IMR-90 (cell line): ENCODE measurements at regions not wholly inside any gene's neighbourhood (a gene's known extent, or its start where the extent isn't known, plus 50 kb on each side); places are given as distances from the start of the nearest gene placed in this dataset.

Experiments
- ATAC-seq: fragments of 200-7000 bp; cut with Tn5 transposase; 2 replicates; pipeline ENCODE4 v1.9.1; 2020; ENCODE audit warnings: low read depth, mild to moderate bottlenecking, moderate library complexity
- BruUV-seq: library from RNA; stranded (reverse); fragments of 400-500 nt; replicated peaks from 2 replicates; lab custom pipeline; 2021; lab: Mats Ljungman, UMichigan
- CTCF ChIA-PET: fragments of 300-600 bp; formaldehyde crosslinking; extraction: SDS; loops from one replicate; lab custom pipeline; 2021; ENCODE audit warnings: antibody characterized with exemption; lab: Yijun Ruan, JAX
- POLR2A ChIA-PET: fragments of 300-600 bp; sonication (Branson Sonifier 250); formaldehyde crosslinking; loops from one replicate; lab custom pipeline; 2022; ENCODE audit warnings: antibody characterized with exemption; ENCODE audit not compliant: unreplicated experiment; lab: Charles Lee
- DNase-seq: peaks from one replicate; pipeline ENCODE4 v3.0.0; 2013
- H2AFZ ChIP-seq: replicated peaks from 2 replicates; pipeline ENCODE3; 2013; ENCODE audit warnings: low read length, mild to moderate bottlenecking; ENCODE audit not compliant: poor library complexity
- H2AK5ac ChIP-seq: 2 replicates; pipeline ENCODE4 v1.6.1; 2013; ENCODE audit warnings: low read depth, low read length, inconsistent platforms
- H2AK9ac ChIP-seq: replicated peaks from 2 replicates; pipeline ENCODE3; 2013; ENCODE audit warnings: mild to moderate bottlenecking, low read depth, low read length, moderate library complexity; ENCODE audit not compliant: poor library complexity
- H2BK120ac ChIP-seq: 2 replicates; pipeline ENCODE4 v1.6.1; 2013; ENCODE audit warnings: low read depth, low read length, inconsistent platforms
- H2BK15ac ChIP-seq: 3 replicates; pipeline ENCODE4 v1.6.1; 2013; ENCODE audit warnings: low read depth, low read length, inconsistent platforms
- H2BK20ac ChIP-seq: 2 replicates; pipeline ENCODE4 v1.6.1; 2013; ENCODE audit warnings: low read depth, mild to moderate bottlenecking, inconsistent platforms, low read length, moderate library complexity
- H2BK5ac ChIP-seq: 2 replicates; pipeline ENCODE4 v1.6.1; 2013; ENCODE audit warnings: mild to moderate bottlenecking, low read depth, low read length, inconsistent platforms; ENCODE audit not compliant: poor library complexity, severe bottlenecking
- H3K14ac ChIP-seq: replicated peaks from 2 replicates; pipeline ENCODE4 v1.6.1; 2013; ENCODE audit warnings: low read depth, low read length, inconsistent platforms
- H3K18ac ChIP-seq: 2 replicates; pipeline ENCODE4 v1.6.1; 2013; ENCODE audit warnings: low read depth, low read length, control low read depth
- H3K23ac ChIP-seq: 2 replicates; pipeline ENCODE4 v1.6.1; 2013; ENCODE audit warnings: low read depth, low read length, inconsistent platforms
- H3K27ac ChIP-seq: 2 replicates; pipeline ENCODE4 v1.5.1; 2013; ENCODE audit warnings: mild to moderate bottlenecking, control low read depth, low read length; ENCODE audit not compliant: insufficient read depth
- H3K27me3 ChIP-seq: 2 replicates; pipeline ENCODE4 v1.6.1; 2013; ENCODE audit warnings: low read length; ENCODE audit not compliant: control insufficient read depth, insufficient read depth
- H3K36me3 ChIP-seq: 2 replicates; pipeline ENCODE4 v1.6.1; 2013; ENCODE audit warnings: low read length, mixed read lengths; ENCODE audit not compliant: control insufficient read depth, insufficient read depth
- H3K4ac ChIP-seq: 2 replicates; pipeline ENCODE4 v1.6.1; 2013; ENCODE audit warnings: low read depth, low read length, inconsistent platforms
- H3K4me1 ChIP-seq: 2 replicates; pipeline ENCODE4 v1.6.1; 2013; ENCODE audit warnings: low read length, mixed read lengths; ENCODE audit not compliant: control insufficient read depth, insufficient read depth
- H3K4me2 ChIP-seq: 2 replicates; pipeline ENCODE4 v1.6.1; 2013; ENCODE audit warnings: low read depth, mild to moderate bottlenecking, control low read depth, low read length, moderate library complexity
- H3K4me3 ChIP-seq: 2 replicates; pipeline ENCODE4 v1.5.1; 2013; ENCODE audit warnings: low read depth, mild to moderate bottlenecking, control low read depth, low read length, moderate library complexity; ENCODE audit not compliant: insufficient read depth
- H3K56ac ChIP-seq: 2 replicates; pipeline ENCODE4 v1.6.1; 2013; ENCODE audit warnings: low read length, inconsistent platforms; ENCODE audit not compliant: insufficient read depth; ENCODE audit errors: extremely low read depth
- H3K79me1 ChIP-seq, 2 experiments: 2 replicates each; pipeline ENCODE4 v1.6.1; 2013; ENCODE audit warnings: low read length in 2 of 2, inconsistent platforms in 1 of 2, low read depth in 1 of 2
- H3K9ac ChIP-seq: 2 replicates; pipeline ENCODE4 v1.6.1; 2013; ENCODE audit warnings: low read depth, low read length, control low read depth
- H3K9me1 ChIP-seq: 2 replicates; pipeline ENCODE4 v1.6.1; 2013; ENCODE audit warnings: low read length, inconsistent platforms; ENCODE audit not compliant: insufficient read depth
- H3K9me3 ChIP-seq: 2 replicates; pipeline ENCODE4 v1.6.1; 2013; ENCODE audit warnings: low read length; ENCODE audit not compliant: control insufficient read depth, insufficient read depth
- H4K20me1 ChIP-seq: 2 replicates; pipeline ENCODE4 v1.6.1; 2013; ENCODE audit warnings: low read length, inconsistent platforms; ENCODE audit not compliant: insufficient read depth
- H4K5ac ChIP-seq: 2 replicates; pipeline ENCODE4 v1.6.1; 2013; ENCODE audit warnings: mild to moderate bottlenecking, low read depth, low read length, control low read depth
- H4K8ac ChIP-seq, 2 experiments: 2 replicates each; pipeline ENCODE4 v1.6.1; 2013; ENCODE audit warnings: low read depth in 2 of 2, low read length in 2 of 2, control low read depth in 1 of 2, inconsistent platforms in 1 of 2
- H4K91ac ChIP-seq: 2 replicates; pipeline ENCODE4 v1.6.1; 2013; ENCODE audit warnings: low read depth, low read length, inconsistent platforms; ENCODE audit not compliant: insufficient read depth
- BHLHE40 ChIP-seq: fragments of 150-350 bp; IDR thresholded peaks from 2 replicates; pipeline ENCODE4 v1.6.1; 2016; ENCODE audit warnings: mild to moderate bottlenecking, low read depth, low read length
- CEBPB ChIP-seq: IDR thresholded peaks from 2 replicates; pipeline ENCODE4 v1.6.1; 2012; ENCODE audit warnings: low read depth, low read length, improper control_type of control experiment
- CHD1 ChIP-seq: IDR thresholded peaks from 2 replicates; pipeline ENCODE4 v1.6.1; 2012; ENCODE audit warnings: low read depth, low read length, improper control_type of control experiment
- FOS ChIP-seq: fragments of 150-350 bp; IDR thresholded peaks from 2 replicates; pipeline ENCODE4 v1.6.1; 2016; ENCODE audit warnings: low read depth, low read length
- MAFK ChIP-seq: IDR thresholded peaks from 2 replicates; pipeline ENCODE4 v1.6.1; 2012; ENCODE audit warnings: low read depth, low read length, improper control_type of control experiment
- MAZ ChIP-seq: IDR thresholded peaks from 2 replicates; pipeline ENCODE4 v1.6.1; 2012; ENCODE audit warnings: low read depth, mild to moderate bottlenecking, low read length, improper control_type of control experiment, moderate library complexity, borderline replicate concordance
- MXI1 ChIP-seq: IDR thresholded peaks from 2 replicates; pipeline ENCODE4 v1.6.1; 2012; ENCODE audit warnings: low read depth, mild to moderate bottlenecking, low read length, moderate library complexity, borderline replicate concordance
- POLR2A ChIP-seq: IDR thresholded peaks from 2 replicates; pipeline ENCODE4 v1.6.1; 2012; ENCODE audit warnings: mild to moderate bottlenecking, low read depth, low read length
- RCOR1 ChIP-seq: IDR thresholded peaks from 2 replicates; pipeline ENCODE4 v1.6.1; 2012; ENCODE audit warnings: mild to moderate bottlenecking, low read length, improper control_type of control experiment; ENCODE audit not compliant: insufficient replicate concordance
- RFX5 ChIP-seq: IDR thresholded peaks from 2 replicates; pipeline ENCODE4 v1.8.0; 2012; ENCODE audit warnings: low read depth, mild to moderate bottlenecking, low read length, moderate library complexity
- SMC3 ChIP-seq: fragments of 150-350 bp; IDR thresholded peaks from 2 replicates; pipeline ENCODE4 v1.6.1; 2016; ENCODE audit warnings: low read depth, mild to moderate bottlenecking, antibody characterized with exemption, low read length, moderate library complexity
- WGBS, 2 experiments: methylation state at CpG; one replicate each; pipeline versions ENCODE4 v1.1.5 to v1.1.7; 2013; ENCODE audit warnings: missing lambda C conversion rate in 2 of 2; ENCODE audit not compliant: insufficient read length in 1 of 2; ENCODE audit errors: extremely low coverage in 2 of 2; 5-methylcytosine and 5-hydroxymethylcytosine counted together
- dilution Hi-C: fragments of 300-500 bp; cut with HindIII; formaldehyde crosslinking; loops from one replicate; pipeline ENCODE4 v1.14.3; 2018; ENCODE audit warnings: low sequenced_read_pairs; ENCODE audit not compliant: unreplicated experiment
- in situ Hi-C: fragments of 300-500 bp; cut with MboI; formaldehyde crosslinking; loops from 3 replicates; pipeline ENCODE4 v1.14.3; 2019; ENCODE audit warnings: low sequenced_read_pairs, inconsistent platforms, mixed read lengths
- intact Hi-C: fragments of 100-400 bp; cut with micrococcal nuclease; formaldehyde crosslinking; loops from 2 replicates; pipeline ENCODE4 v1.10.0; 2022
- TF ChIP-seq, protein P1 (sequence below): fragments of 150-350 bp; IDR thresholded peaks from 2 replicates; pipeline ENCODE4 v1.6.1; 2017; ENCODE audit warnings: mild to moderate bottlenecking, antibody characterized with exemption, low read length, low read depth
- TF ChIP-seq, protein P2 (sequence below): fragments of 150-350 bp; IDR thresholded peaks from 2 replicates; pipeline ENCODE4 v1.6.1; 2016; ENCODE audit warnings: low read depth, mild to moderate bottlenecking, low read length, moderate library complexity, borderline replicate concordance
- TF ChIP-seq, protein P3 (sequence below): conservative IDR thresholded peaks from 2 replicates; pipeline ENCODE4 v1.5.1; 2012; ENCODE audit warnings: mild to moderate bottlenecking, low read depth, low read length, improper control_type of control experiment

- Histone ChIP-seq H3K79me1 (no peaks in the 10 kb centered on the region), H3K56ac (no peak overlapping the region), H3K4me1 (no peaks in the 10 kb centered on the region), H2BK20ac (no peak overlapping the region), H4K8ac (no peak overlapping the region), H3K9ac (no peak overlapping the region), H3K4me2 (no peak overlapping the region), H3K27me3 (no peaks in the 10 kb centered on the region), H4K20me1 (no peaks in the 10 kb centered on the region), H2BK120ac (no peak overlapping the region), H4K91ac (no peak overlapping the region), H2BK5ac (no peak overlapping the region), H2AK5ac (no peak overlapping the region), H3K18ac (no peak overlapping the region), H4K5ac (no peak overlapping the region), H3K14ac (no peak overlapping the region), H3K23ac (no peak overlapping the region), H3K4ac (no peak overlapping the region), H2AK9ac (no peak overlapping the region), H3K4me3 (no peak overlapping the region), H2AFZ (no peak overlapping the region), H3K9me3 (peaks cover 12% of the 10 kb centered on the region), H3K27ac (no peak overlapping the region), H2BK15ac (no peak overlapping the region), H3K36me3 (no peaks in the 10 kb centered on the region), H3K9me1 (no peaks in the 10 kb centered on the region)
- BruUV-seq = no TSS peak
- WGBS, 2 experiments = no CpG with 5 or more reads among the region's 1 CpG
- TF ChIP-seq RCOR1 = no peak
- TF ChIP-seq CHD1 = no peak
- TF ChIP-seq CEBPB = no peak
- TF ChIP-seq BHLHE40 = no peak
- TF ChIP-seq, protein P1, sequence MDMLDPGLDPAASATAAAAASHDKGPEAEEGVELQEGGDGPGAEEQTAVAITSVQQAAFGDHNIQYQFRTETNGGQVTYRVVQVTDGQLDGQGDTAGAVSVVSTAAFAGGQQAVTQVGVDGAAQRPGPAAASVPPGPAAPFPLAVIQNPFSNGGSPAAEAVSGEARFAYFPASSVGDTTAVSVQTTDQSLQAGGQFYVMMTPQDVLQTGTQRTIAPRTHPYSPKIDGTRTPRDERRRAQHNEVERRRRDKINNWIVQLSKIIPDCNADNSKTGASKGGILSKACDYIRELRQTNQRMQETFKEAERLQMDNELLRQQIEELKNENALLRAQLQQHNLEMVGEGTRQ = no peak
- TF ChIP-seq, protein P2, sequence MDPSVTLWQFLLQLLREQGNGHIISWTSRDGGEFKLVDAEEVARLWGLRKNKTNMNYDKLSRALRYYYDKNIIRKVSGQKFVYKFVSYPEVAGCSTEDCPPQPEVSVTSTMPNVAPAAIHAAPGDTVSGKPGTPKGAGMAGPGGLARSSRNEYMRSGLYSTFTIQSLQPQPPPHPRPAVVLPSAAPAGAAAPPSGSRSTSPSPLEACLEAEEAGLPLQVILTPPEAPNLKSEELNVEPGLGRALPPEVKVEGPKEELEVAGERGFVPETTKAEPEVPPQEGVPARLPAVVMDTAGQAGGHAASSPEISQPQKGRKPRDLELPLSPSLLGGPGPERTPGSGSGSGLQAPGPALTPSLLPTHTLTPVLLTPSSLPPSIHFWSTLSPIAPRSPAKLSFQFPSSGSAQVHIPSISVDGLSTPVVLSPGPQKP = no peak
- TF ChIP-seq RFX5 = no peak
- no peak for TF ChIP-seq MAZ
- TF ChIP-seq, protein P3, sequence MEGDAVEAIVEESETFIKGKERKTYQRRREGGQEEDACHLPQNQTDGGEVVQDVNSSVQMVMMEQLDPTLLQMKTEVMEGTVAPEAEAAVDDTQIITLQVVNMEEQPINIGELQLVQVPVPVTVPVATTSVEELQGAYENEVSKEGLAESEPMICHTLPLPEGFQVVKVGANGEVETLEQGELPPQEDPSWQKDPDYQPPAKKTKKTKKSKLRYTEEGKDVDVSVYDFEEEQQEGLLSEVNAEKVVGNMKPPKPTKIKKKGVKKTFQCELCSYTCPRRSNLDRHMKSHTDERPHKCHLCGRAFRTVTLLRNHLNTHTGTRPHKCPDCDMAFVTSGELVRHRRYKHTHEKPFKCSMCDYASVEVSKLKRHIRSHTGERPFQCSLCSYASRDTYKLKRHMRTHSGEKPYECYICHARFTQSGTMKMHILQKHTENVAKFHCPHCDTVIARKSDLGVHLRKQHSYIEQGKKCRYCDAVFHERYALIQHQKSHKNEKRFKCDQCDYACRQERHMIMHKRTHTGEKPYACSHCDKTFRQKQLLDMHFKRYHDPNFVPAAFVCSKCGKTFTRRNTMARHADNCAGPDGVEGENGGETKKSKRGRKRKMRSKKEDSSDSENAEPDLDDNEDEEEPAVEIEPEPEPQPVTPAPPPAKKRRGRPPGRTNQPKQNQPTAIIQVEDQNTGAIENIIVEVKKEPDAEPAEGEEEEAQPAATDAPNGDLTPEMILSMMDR = no peak
- no peak for TF ChIP-seq FOS
- no peak for TF ChIP-seq POLR2A
- TF ChIP-seq MXI1 = no peak
- no peak for TF ChIP-seq MAFK
- no peak for TF ChIP-seq SMC3
- ChIA-PET CTCF (no interaction called here), POLR2A (no interaction called here)
- ATAC-seq = no peak
- in situ Hi-C loops = no loop called here
- DNase-seq = no peak
- dilution Hi-C loops = no loop called here
- intact Hi-C loops = no loop called here
Observed at GRCh38 chrX:8245411-8245810, 74.3 kb upstream of the VCX2 start.
